Hepatocyte (in vitro differentiated cells): ENCODE measurements at regions not wholly inside any gene's neighbourhood (a gene's known extent, or its start where the extent isn't known, plus 50 kb on each side); places are given as distances from the start of the nearest gene placed in this dataset.

Source experiments
- CTCF ChIP-seq: fragments of 200-600 bp; sonication (generic); IDR thresholded peaks from 2 replicates; pipeline ENCODE4 v1.5.1; 2016; ENCODE audit warnings: antibody characterized with exemption, mild to moderate bottlenecking; ENCODE audit not compliant: poor library complexity
- EZH2 ChIP-seq: fragments of 200-600 bp; sonication (generic); IDR thresholded peaks from 2 replicates; pipeline ENCODE4 v1.6.1; 2016; ENCODE audit warnings: antibody characterized with exemption, mild to moderate bottlenecking, borderline replicate concordance
- EZH2phosphoT487 ChIP-seq: fragments of 200-600 bp; sonication (generic); IDR thresholded peaks from one replicate; pipeline ENCODE4 v1.6.1; 2018; ENCODE audit warnings: antibody characterized with exemption, mild to moderate bottlenecking, low read depth, moderate library complexity; ENCODE audit not compliant: unreplicated experiment, severe bottlenecking

GRCh38 chr3:177770383-177771230, 573.3 kb upstream of the TBL1XR1 start:
- TF ChIP-seq CTCF (no peak), EZH2phosphoT487 (no peak), EZH2 (no peak)
